ENCODE measurements at regions not wholly inside any gene's neighbourhood (a gene's known extent, or its start where the extent isn't known, plus 50 kb on each side); places are given as distances from the start of the nearest gene placed in this dataset.
A peak's percentile ranks its signal among the peaks of the same experiment; 100 is the strongest.

GRCh38 chr9:78927099-78927940, 630.4 kb downstream of the PSAT1 start:
- DNase-seq: no peak

GRCh38 chr9:78928625-78929405, 631.9 kb downstream of the PSAT1 start:
- no peak for DNase-seq

- DNase-seq: no peak
Measured at GRCh38 chr9:78930281-78930680, 633.4 kb downstream of the PSAT1 start.

- DNase-seq: no peak
Measured at GRCh38 chr9:78932849-78933627, 636.1 kb downstream of the PSAT1 start.

GRCh38 chr9:78934880-78935279, 636.9 kb upstream of the TLE4 start:
- DNase-seq: no peak

- no peak for DNase-seq
Measured at GRCh38 chr9:78938821-78939220, 632.9 kb upstream of the TLE4 start.

GRCh38 chr9:78939311-78940065, 632.3 kb upstream of the TLE4 start:
- peak; percentile 26 for DNase-seq

GRCh38 chr9:78940121-78940855, 631.5 kb upstream of the TLE4 start:
- no peak for DNase-seq

- DNase-seq: no peak
Measured at GRCh38 chr9:78954286-78954685, 617.5 kb upstream of the TLE4 start.

- no peak for DNase-seq
Measured at GRCh38 chr9:78958892-78959291, 612.9 kb upstream of the TLE4 start.

- no peak for DNase-seq
Measured at GRCh38 chr9:78962156-78962555, 609.6 kb upstream of the TLE4 start.

- no peak for DNase-seq
Measured at GRCh38 chr9:78963911-78964310, 607.9 kb upstream of the TLE4 start.

- DNase-seq: no peak
Measured at GRCh38 chr9:78967596-78968217, 604.1 kb upstream of the TLE4 start.

GRCh38 chr9:78970375-78970774, 601.4 kb upstream of the TLE4 start:
- DNase-seq: no peak

- no peak for DNase-seq
Measured at GRCh38 chr9:78971540-78971939, 600.2 kb upstream of the TLE4 start.

- DNase-seq: peak; percentile 100
Measured at GRCh38 chr9:78972303-78972999, 599.3 kb upstream of the TLE4 start.

- DNase-seq: no peak
Measured at GRCh38 chr9:78973907-78974306, 597.9 kb upstream of the TLE4 start.

GRCh38 chr9:78982849-78983248, 588.9 kb upstream of the TLE4 start:
- DNase-seq: no peak

- DNase-seq: no peak
Measured at GRCh38 chr9:78985084-78985738, 586.6 kb upstream of the TLE4 start.

GRCh38 chr9:78986446-78986845, 585.3 kb upstream of the TLE4 start:
- DNase-seq: no peak
